ENCODE measurements at regions not wholly inside any gene's neighbourhood (a gene's known extent, or its start where the extent isn't known, plus 50 kb on each side); places are given as distances from the start of the nearest gene placed in this dataset.

DNA sequence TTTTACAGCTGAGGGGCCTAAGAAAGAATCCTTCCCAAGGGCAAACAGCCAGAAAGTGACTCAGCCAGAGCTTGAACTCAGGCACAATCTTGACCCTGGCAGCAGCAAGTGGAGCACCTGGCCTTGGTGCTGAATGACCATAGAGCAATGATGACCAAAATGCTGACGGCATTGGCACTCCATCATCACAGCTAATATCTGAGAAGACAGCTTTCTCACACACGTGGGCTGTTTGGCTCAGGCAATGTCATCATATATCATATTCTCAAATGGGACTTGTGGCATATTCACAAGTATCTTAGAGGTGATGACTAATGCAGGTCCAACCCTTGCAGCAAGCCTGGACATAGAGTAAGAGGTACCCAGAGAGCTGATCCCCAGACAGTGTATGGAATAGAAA is 443.9 kb upstream of the MYT1L start:
- TF ChIP-seq CTCF (IDR thresholded peaks at IDR 0.05), result no peak
- no peak for TF ChIP-seq POLR2A (IDR thresholded peaks at IDR 0.05)

All from lower leg skin (tissue), 3 donors.